SK-MEL-5 (cell line): ENCODE measurements at regions not wholly inside any gene's neighbourhood (a gene's known extent, or its start where the extent isn't known, plus 50 kb on each side); places are given as distances from the start of the nearest gene placed in this dataset.

Experiments
- DNase-seq: peaks from one replicate; pipeline ENCODE4 v3.0.0-alpha.2; 2016; ENCODE audit warnings: low read depth, low spot score
- in situ Hi-C: cut with HindIII; loops from 2 replicates; pipeline ENCODE4 v1.10.0; 2016; ENCODE audit warnings: low sequenced_read_pairs, high pct_unique_total_duplicates, low pct_unique_long_range_greater_than_20kb

GRCh38 chr13:34064456-34065205 is 246.7 kb downstream of the RFC3 start:
- no peak for DNase-seq
- in situ Hi-C loops = no loop called here

DNA sequence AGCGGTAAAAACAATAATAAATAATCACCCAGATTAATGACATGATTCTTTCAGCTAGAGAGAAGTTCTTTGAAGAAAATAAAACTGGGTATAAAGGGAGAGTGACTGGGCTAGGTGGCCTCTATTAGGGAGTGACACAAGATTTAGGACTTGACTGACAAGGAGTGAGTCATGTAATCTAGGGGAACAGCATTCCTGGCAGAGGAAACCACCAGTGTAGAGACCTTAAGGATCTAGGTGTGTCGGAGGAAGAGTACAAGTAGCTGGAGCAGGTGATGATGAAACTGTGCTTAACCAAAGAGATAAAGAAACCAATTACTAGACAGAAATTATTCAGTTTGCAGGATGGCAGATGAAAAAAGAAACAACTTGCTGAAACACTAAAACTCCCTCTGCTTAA is 248.0 kb downstream of the RFC3 start:
- DNase-seq = no peak
- in situ Hi-C loops = no loop called here

DNA sequence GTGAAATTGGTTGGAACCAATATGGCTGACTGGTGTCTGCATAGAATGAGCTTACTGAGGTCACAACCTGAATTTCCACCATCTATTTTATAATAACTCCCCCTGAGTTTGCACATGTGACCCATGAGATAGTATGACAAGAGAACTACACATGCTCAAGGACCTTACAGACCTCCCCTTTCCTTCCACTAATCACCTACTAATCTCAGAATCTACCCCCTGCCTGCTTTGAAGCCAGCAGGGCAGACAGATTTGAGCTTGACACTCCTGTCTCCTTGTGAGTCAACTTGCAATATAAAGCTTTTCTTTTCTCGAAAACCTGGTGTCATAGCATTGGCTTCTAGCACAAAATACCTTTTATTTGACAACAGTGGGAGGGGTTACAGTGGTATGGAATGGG is 248.4 kb downstream of the RFC3 start:
- in situ Hi-C loops = no loop called here

DNA sequence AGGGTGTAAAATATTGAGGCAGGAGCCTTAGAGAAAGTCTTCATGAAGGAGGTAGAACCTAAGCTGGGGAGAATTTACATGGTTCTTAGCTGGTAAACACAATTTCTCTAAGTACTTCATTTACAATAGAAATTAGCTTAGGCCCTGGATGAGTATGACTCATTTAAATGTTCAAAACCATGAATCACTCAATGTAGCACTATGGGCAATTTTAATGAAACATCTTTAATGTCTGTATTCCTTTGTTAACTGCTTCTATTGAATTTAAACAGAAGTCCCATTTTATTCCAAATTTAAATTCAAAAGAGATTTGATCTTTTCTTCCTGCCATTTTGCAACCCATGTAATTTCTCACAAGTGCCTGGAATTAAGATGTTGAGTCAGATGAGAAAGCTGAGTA is 252.1 kb downstream of the RFC3 start:
- DNase-seq = no peak
- in situ Hi-C loops = no loop called here

More for the DNA sequence above, 248.4 kb downstream of the RFC3 start:
- no peak for DNase-seq

GRCh38 chr13:34070544-34071303 is 252.8 kb downstream of the RFC3 start:
- in situ Hi-C loops = no loop called here
- DNase-seq = no peak

GRCh38 chr13:34076319-34076718 is 258.4 kb downstream of the RFC3 start:
- in situ Hi-C loops = no loop called here

GRCh38 chr13:34076943-34077703 is 259.2 kb downstream of the RFC3 start:
- DNase-seq = peak; percentile 49
- in situ Hi-C loops = no loop called here

More at GRCh38 chr13:34076319-34076718, 258.4 kb downstream of the RFC3 start:
- DNase-seq = no peak

- no peak for DNase-seq
- in situ Hi-C loops = no loop called here
These were observed 260.5 kb downstream of the RFC3 start for GRCh38 chr13:34078334-34078999.

- in situ Hi-C loops = no loop called here
- no peak for DNase-seq
These were observed 267.3 kb downstream of the RFC3 start for GRCh38 chr13:34085204-34085603.

- in situ Hi-C loops = no loop called here
- no peak for DNase-seq
These were observed 268.3 kb downstream of the RFC3 start for GRCh38 chr13:34086281-34086680.

DNA sequence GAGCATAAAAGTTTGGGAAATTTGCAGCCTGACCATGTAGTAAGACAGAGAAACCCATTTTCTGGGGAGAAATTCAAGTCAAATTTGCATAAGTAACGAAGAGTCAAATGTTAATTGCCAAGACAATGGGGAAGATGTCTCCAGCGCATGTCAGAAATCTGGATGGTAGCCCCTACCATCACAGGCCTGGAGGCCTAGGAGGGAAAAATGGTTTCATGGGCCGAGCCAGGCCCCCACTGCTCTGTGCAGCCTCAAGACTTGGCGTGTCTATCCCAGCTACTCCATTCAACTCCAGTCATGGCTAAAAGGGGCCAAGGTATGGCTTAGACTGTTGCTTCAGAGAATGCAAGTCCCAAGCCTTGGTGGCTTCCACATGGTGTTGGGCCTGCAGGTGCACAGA is 269.8 kb downstream of the RFC3 start:
- in situ Hi-C loops = no loop called here
- DNase-seq = no peak

DNA sequence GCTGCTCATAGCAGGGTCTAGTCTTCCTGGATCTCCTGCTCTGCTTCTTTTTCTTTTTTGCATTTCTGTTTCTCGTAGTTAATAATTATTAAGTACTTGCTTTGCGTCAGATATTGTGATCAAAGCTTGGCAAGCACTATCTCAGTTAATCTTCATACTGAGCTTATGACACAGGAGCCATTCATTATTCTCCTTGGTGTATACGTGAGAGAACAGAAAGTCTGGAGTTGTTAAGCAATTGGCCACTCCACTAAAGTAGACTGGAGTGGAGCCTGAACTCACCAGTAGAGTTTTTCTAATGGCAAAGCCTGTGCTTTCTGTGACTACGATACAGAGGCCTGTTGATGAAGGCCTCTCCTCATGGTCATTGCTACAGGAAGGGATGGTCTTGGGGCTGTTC is 285.9 kb downstream of the RFC3 start:
- DNase-seq = no peak

DNA sequence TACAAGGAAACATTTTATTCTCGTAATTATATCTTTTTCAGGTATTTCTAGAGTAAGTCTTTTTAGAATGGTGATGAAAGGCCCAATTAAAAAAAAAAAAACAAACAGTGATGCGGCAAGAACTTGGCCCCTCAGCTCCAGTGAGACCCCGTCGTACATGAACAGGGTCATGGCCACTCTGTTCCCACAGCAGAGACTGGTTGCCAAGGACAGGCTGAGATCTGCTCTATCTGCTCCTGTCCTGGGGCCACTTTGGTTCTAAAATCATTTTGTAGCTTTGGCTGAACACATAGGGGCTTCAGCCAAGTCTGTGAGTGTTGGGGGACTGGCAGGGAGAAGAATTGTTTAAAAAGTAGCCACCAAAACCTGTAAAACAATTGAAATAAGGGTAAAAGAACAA is 286.9 kb downstream of the RFC3 start:
- DNase-seq = no peak
- in situ Hi-C loops = no loop called here

More for the DNA sequence above, 285.9 kb downstream of the RFC3 start:
- in situ Hi-C loops = no loop called here

DNA sequence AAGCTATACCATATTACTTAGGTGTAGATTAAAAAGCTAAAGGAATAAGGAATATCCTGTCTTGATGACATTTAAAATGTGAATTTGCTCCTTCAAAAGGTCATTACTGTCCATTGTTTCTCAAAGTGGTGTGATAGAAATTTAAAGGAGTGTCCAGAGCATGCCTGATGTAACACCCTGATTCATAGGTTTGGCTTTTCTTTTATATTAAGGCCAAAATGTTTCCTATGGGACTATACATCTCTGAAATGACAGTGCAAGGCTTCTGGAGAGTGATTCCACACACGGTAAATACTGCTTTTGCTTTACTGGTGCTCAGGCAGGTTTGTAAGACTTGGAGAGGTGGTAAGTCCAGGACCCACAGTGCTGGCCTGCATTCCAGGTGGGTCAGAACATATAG is 289.9 kb downstream of the RFC3 start:
- in situ Hi-C loops = no loop called here
- DNase-seq = peak; percentile 21

- in situ Hi-C loops = no loop called here
- no peak for DNase-seq
These were observed 290.5 kb downstream of the RFC3 start for GRCh38 chr13:34108410-34108809.

DNA sequence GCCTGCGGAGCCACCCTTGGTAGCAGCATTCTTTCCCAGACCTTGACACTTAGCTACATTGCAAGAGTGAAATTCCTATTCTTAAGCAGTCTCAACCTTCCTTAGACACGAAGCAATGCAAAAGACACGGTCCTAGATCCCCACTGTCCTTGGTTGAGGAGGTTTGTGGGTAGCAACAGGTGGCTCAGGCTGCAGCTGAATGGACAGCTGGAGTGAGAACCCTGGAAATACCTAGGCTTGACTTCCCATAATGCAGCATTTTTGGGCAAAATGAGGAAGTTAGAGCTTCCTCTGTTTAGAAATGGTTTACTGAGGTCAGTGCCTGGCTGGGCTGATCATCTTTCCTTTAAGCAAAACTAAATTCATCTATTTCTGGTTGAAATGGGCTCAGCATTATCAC is 296.6 kb downstream of the RFC3 start:
- in situ Hi-C loops = no loop called here
- DNase-seq = no peak

GRCh38 chr13:34116651-34117050 is 298.7 kb downstream of the RFC3 start:
- in situ Hi-C loops = no loop called here
- DNase-seq = no peak
